GM18498 (cell line): ENCODE measurements at regions not wholly inside any gene's neighbourhood (a gene's known extent, or its start where the extent isn't known, plus 50 kb on each side); places are given as distances from the start of the nearest gene placed in this dataset.
"Not testable (repeated sequence)": the region's sequence is repeated elsewhere in the genome, so short reads cannot be mapped to it uniquely, and the experiment has no call there.

Experiments
- ATAC-seq: cut with Tn5 transposase; IDR thresholded peaks from one replicate; pipeline ENCODE4 v1.9.1; 2021; ENCODE audit warnings: mild to moderate bottlenecking, moderate library complexity; ENCODE audit not compliant: unreplicated experiment

DNA sequence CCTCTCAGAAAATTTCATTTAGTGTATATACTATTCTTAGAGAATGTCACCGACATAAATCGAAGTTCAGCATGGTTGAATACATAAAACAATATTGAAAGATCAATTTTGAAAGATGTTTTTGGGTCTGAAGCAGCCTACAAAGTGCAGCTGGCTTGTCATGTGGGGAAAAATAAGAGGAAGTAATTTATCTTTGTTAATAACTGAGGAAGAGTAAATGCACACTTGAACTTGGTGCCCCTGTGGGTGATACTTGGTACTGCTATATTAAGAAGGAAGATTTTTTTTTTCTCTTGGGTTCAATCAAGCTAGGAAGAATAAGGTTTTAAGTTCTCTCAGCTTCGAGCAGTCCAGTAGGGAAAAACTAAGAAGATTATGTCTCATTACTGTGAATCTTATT, 661.3 kb downstream of the RPL10L start:
- ATAC-seq = no peak

DNA sequence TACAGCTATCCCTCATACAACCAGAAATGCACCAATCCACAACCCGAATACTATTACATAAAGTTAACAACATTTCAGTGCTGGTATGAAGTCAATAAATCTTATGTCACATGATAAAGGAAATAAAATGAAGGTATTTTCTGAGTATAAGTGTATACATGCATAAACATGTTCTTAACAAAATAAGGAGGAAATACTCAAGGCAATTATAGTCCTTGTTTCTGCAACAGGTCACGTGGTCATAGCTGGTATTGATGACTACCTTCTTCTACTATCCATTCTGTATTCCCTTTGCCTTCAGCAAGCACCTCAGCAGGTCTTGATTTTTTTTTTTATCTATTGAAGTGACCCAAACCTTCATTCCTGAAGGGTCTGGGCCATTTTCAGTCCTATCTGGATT, 675.6 kb downstream of the RPL10L start:
- no peak for ATAC-seq

DNA sequence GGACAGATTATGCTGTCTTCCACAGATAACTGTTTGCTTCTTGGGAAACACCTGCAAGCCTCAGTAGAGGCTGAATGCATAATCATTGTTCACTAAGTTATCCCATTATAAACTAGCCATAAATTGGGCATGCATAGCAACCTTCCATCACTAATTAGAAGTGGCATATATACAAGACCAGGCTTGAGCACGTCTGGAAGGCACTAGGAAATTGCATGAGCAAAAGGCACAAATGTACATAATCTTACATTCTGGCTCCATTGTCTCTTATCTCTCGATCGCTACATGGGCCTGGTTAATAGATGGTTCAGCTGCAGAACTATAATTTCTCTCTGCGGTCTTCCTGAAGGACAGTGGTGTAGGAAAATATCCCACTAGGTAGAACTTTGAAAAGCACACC, 679.2 kb downstream of the RPL10L start:
- ATAC-seq = no peak

DNA sequence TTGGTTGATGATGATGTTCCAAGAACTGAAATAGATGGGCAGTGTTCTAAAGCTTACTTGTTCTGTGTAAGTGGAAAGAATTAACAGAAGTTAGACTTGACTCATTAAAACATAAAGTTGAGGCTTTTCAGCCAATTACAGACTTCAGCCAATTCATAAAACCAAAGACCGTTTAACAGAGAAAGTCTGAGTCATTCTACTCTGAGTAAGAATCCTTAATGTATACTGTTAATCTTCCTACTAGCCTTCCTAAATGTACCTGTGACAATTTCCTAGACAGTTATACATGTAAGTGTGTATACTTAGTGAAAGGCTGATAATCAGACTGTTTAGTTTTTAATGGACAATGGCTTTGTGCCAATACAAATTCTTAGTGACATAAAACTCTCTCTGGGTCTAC, 681.0 kb downstream of the RPL10L start:
- no peak for ATAC-seq

DNA sequence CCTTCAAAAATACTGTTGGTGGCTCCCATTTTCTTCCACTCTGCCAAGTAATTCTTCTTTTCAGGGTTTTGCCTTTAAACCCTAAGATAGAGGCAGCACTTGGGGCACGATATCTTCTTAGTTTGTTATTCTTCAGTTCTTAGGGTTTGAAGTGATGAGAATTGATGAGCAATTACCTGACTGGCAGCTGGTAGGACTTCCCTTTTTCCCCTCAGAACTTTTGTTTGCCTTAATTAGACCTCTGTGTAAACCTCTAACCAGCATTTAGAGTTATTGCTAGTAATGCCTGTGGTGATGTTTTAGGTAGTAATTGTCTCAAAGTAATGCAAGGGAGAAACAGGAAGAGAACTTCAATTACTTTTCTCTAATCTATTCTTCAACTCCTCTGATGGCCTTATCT, 683.5 kb downstream of the RPL10L start:
- no peak for ATAC-seq

DNA sequence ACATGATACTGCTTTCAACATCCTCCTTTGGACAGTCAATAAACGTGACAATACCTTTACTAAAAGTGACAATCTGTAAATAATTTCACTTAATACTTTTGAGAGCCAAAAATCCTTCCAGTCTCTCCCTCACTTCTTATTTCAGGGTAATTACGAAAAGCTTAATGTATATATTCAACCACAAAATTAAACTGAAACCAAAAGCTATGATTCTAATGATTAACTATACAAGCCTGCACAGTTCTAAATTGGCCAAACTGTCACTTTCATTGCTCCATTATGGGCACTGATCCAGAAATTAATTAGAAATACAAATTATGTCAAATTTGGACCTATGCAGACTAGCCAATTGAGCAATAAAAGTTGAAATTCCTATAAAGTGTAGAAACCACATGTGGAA, 696.5 kb upstream of the MIS18BP1 start:
- ATAC-seq = no peak

DNA sequence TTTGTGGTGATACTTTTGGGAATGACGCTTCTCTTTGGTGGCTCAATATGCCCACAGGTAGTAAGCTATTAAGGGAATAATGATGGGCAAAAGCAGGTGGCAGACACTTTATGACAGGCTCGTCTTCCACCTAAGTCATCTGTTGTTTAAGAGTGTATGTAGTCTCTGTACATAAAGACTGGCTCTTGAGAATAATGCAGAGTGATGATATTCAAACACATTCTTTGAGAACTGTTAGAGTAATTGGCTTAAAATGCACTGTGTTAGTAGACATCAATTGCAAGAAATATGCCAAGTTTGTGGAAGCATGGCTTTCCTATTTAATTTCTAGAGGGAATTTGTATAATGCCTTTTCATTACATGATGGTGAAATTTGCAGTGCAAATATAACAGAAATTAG, 694.8 kb upstream of the MIS18BP1 start:
- ATAC-seq = no peak

DNA sequence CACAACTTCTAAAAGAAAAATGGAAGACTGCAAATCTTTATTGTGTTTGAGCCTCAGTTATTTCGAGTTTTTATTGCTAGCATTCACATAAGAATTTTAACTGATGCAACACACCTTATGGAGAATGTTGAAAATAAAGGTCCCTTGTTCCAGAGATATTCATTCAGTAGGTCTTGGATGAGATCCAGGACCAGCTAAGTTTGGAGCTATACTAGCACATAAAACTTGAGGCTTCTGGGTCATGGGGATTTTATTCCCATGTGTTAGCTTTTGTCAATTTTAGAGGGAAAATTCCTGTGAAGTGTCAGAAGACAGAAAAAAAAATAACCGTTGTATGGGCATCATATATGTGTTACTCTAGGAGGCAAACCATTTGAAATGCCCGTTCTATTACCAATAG, 693.2 kb upstream of the MIS18BP1 start:
- ATAC-seq = no peak

DNA sequence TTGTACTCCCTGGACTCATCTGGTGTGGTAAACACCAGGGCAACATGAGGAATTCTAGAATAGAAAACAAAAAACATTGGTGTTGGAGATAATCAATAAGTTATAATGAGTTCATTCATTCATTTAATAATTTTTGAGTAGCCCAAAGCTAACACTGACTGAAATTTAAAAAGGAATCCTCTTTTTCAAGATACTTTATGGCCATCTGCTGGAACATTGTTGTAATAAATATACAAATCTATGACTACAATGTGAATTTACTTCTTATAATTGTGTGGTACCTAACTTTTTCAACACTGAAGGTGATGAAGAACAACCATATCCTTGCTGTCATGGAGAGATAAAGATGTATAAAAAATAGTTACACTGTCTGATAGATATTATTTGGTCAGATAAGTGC, 687.3 kb upstream of the MIS18BP1 start:
- ATAC-seq = no peak

DNA sequence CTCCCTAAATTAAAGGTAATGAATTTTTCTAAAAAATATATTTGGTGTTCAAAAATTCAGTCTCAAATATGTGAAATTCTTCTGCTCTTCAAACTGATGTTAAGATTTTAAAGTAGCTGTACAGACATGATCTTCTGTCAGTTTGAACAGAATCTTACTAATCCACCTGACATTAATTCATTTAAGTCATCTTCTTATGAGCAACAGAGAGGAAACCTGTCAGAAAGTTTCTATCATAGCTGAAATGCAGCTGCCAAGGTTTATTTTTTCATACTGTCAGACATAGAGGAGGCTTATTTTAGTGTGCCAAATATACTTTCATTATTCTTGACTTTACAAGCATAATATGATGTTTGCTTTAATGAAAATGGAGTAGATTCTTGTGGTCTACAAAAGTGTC, 686.6 kb upstream of the MIS18BP1 start:
- ATAC-seq = no peak

DNA sequence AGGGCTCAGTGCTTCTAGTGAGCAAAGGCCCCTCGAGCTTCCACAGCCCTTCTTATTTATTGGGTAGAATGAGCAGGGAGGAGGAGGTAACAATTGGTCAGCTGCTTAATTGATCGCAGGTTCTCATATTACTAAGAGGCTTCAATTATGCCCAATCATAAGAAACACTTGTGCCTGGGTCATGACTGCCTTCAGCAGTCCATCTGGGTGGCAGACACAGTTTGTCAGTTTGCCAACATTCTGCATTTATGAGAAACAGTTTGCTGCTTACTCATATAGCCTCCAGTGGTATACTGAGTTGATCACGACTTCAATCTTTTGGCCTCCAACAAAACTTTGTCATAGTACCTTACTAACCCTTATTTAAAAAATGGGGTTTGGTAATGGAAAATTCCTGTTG, 667.0 kb upstream of the MIS18BP1 start:
- ATAC-seq = not testable (repeated sequence)

DNA sequence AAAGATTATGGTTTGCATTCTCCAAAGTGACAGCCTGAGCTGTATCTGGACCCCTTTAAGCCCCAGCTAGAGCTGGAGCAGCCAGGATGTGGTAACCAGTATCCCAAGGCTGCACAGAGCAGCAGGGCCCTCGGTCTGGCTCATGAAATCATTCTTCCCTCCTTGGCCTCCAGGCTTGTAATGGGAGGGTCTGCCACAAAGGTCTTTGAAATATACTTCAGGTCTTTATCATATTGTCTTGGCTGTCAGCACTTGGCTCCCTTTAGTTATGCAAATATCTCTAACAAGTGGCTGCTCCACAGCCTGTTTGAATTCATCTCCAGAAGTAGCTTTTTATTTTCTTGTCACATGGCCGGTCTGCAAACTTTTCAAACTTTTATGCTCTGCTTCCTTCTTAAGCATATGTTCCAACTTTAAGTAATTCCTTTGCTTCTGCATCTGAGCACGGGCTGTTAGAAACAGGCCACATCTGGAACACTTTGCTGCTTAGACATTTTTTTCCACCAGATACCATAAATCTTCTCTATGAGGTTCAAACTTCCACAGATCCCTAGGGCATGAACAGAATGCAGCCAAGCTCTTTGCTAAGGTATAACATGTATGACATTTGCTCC, 663.4 kb upstream of the MIS18BP1 start:
- ATAC-seq = no peak

DNA sequence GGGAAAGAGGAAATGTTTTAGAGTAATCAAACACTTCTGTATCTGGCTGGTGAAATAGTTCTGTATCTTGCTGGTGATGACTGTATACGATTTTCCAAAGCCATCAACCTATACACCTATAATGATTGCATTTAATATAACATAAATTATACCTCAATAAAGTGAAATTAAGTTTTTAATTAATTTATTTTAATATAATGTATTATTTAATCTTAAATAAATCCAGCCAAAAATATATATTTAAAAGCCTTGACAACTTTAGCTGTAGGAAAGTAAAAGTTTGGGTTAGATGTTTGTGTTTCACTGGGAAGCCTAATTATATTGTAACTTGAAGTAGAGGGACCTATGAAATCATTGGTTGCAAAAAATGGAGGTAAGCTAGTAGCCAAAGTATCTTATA, 654.8 kb upstream of the MIS18BP1 start:
- no peak for ATAC-seq

DNA sequence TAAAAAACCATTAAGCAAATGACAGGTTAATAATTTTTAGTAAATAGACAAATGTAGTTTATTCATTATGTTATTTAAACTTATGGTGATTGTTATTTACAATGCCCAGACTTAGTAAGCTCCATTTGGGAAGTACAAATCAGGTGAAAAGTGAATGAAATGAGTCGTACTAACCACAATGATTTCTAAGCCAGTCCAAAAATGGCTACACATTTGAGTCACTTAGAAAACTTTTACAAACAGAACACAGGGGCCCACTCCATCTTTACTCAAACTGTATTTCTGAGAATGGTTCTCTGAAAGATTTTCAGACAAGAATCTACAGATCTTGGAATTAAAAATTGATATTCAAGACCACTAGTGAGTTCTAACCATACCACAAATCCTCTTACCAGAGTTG, 653.3 kb upstream of the MIS18BP1 start:
- ATAC-seq = no peak

DNA sequence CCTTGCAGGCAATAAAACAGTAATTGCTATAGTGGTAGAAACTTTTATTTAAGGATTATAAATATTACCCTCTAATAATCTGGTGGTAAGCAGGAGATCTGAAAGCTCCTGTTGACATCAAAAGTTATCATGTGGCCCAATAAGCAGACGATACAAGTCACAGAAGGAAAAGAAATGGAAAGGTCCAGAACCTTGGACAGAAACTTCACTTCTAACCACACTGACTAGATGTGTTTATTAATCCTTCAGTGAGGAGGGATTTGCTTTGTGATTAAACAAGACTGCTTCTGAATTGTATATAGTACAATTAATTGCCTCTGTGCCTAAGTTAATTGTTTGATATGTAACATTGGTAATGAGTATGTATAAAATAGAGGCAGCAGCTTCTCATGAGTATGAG, 652.7 kb upstream of the MIS18BP1 start:
- no peak for ATAC-seq

DNA sequence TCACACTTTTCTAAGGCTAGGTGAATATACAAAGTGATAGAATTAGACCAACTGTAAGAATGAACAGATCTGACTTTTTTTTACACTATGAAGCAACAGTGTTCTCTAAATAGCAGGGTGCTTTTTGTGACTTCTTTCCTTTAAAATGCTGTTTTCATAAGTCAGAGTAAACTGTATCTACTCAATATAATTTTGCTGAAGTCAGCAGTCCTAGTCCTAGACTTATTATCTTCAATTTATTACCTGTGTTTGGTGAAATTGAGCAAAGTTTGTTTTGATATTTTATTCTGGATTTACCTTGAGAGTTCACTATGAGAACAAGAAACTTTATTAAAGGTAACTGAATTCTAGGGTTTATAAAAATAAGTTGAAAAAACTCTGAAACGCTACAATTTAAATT, 651.3 kb upstream of the MIS18BP1 start:
- no peak for ATAC-seq

DNA sequence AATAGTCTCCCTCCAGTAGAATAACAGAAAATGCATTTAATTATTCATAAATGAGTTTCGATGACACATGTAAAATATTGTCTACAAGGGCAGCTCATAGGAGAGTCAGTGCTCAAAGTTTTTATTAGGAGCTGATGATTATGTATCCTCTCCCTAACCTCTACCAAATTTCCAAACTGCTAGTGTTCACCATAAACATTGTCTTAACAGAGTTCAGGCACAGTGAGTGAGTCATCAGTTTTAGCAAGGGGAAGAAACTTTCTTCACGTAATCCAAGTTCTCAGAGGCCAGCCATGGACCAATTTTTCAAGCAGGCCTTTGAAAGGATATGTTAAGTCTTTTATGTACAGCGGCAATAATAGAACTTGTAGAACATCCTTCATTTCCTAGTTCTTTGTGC, 649.2 kb upstream of the MIS18BP1 start:
- no peak for ATAC-seq

DNA sequence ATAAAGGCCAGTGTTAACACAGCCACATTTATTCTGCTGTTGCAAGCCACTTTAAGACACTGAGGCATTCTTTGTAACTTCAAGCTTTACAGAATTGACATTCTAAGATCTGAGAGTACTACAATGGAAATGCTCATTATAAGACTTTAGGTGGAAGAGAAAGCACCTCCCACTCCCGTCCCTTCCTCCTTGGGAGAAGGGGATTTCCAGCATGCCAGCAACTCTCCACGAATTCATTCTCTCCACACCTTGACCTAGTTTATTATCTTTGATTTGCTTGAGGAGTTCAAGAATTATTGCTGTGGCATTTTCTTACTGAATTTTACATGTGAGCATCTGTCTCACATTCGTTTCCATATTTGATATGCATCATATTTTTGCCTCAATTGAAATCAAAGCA, 644.4 kb upstream of the MIS18BP1 start:
- no peak for ATAC-seq

DNA sequence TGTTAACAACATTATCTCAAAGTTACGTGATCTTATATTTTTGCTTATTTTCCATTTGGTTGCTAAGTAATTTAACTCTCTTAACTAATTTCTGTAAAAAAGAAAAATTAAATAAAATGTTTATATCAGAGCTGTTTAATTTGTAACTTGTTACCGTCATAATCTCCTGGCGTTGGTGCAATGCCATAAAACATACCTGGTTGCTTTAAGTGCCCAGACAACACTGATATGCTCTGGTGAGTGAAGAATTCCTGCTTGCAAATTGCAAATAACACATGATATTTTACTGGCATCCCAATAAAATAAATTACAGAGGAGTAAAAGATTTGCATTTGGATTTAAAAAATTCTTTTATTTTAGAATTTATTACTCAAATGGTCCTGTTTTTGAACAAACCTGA, 640.1 kb upstream of the MIS18BP1 start:
- ATAC-seq = no peak

DNA sequence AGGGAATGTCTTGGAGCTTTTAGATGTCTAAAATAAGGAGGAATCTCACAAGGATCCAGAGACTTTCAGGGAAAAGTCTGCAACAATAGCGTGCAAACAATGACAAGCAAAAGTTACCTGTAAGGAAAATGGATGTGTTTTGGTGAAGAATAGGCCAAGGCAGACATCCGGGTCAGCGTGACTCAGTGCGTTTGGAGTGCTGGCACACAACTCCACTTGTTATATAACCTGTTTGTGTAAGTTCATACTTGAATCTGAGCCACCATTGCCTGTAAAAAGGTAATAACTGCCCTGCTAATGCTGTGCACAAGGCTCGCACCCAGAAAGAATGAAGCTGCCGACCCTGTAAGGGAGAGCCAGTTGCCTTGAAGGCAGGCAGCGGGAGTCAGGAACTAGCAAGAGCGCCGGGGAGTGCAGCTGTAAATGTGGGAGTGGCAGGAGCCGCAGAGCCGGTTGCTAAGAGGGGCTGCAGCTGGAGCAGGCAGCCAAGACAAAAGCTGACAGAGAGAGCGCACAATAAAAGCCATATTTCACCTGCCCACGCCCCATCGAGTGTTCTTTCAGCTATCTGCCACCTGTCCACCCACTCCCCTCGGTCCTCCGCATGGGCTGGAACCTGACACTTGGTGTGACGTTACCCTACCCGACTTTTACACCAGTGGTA, 638.5 kb upstream of the MIS18BP1 start:
- ATAC-seq = no peak

DNA sequence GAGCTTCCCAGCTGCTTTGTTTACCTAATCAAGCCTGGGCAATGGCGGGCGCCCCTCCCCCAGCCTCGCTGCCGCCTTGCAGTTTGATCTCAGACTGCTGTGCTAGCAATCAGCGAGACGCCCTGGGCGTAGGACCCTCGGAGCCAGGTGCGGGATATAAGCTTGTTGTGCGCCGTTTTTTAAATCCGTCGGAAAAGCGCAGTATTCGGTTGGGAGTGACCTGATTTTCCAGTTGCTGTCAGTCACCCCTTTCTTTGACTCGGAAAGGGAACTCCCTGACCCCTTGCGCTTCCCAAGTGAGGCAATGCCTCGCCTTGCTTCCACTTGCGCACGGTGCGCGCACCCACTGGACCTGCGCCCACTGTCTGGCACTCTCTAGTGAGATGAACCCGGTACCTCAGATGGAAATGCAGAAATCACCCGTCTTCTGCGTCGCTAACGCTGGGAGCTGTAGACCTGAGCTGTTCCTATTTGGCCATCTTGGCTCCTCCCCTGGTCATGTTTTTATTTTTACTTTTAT, 635.8 kb upstream of the MIS18BP1 start:
- ATAC-seq = not testable (repeated sequence)

DNA sequence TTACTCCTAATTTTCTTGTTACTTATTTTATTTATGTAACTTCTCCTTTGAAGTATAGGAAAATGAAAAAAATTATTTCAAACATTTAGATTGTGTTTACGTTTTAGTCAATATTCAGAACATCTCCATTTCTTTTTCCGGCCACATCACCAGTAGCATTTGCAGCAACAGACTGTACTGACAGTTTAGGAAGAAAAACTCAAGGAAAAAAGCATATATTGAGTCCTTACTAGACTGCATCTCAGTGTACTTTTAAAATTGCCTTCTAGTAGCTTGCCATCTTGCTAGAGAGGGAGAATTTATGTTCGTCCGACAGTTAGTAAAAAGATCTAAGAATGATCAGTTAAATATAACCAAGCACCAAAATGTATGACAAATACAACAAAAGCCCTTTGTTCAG, 625.0 kb upstream of the MIS18BP1 start:
- ATAC-seq = no peak

DNA sequence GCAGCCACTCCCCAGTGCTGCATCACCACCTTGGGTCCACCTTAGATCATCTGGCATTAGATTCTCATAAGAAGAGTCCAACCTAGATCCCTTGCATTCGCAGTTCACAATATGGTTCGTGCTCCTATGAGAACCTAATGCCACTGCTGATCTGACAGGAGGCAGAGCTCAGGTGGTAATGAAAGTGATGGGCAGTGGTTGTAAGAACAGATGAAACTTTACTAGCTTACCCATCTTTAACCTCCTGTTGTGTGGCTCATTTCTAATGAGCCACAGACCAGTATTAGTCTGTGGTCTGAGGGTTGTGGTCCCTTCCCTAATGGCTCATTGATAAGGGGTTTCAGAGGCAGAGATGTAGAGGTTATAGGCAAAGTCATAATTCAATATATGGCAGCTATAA, 615.9 kb upstream of the MIS18BP1 start:
- ATAC-seq = peak; percentile 30
